Activated naive CD8-positive, alpha-beta T cell treated with anti-CD3 and anti-CD28 coated beads, Interleukin-2, amount 10 ng/mL, durations not matched to agents 7 days and 5 days (primary cell): ENCODE measurements at regions not wholly inside any gene's neighbourhood (a gene's known extent, or its start where the extent isn't known, plus 50 kb on each side); places are given as distances from the start of the nearest gene placed in this dataset.
"Not testable (repeated sequence)": the region's sequence is repeated elsewhere in the genome, so short reads cannot be mapped to it uniquely, and the experiment has no call there.

ENCODE experiments used
- ATAC-seq: fragments of 150-1000 bp; cut with Tn5 transposase; one replicate; pipeline ENCODE4 v1.10.0; 2021; ENCODE audit warnings: low read depth, moderate library complexity
- POLR2A ChIA-PET: fragments of 350-600 bp; sonication (Branson Sonifier 250); formaldehyde crosslinking; loops from one replicate; lab custom pipeline; 2021; ENCODE audit warnings: antibody characterized with exemption; lab: Charles Lee
- DNase-seq: peaks from one replicate; pipeline ENCODE4 v3.0.0; 2021
- H3K27ac Mint-ChIP-seq: one replicate; pipeline ENCODE4 v1.8.0; 2022; ENCODE audit warnings: mild to moderate bottlenecking, mixed read lengths
- H3K27me3 Mint-ChIP-seq: one replicate; pipeline ENCODE4 v1.8.0; 2022; ENCODE audit warnings: mild to moderate bottlenecking, moderate library complexity, mixed read lengths
- H3K36me3 Mint-ChIP-seq: one replicate; pipeline ENCODE4 v1.8.0; 2021; ENCODE audit warnings: mild to moderate bottlenecking, mixed read lengths
- H3K4me1 Mint-ChIP-seq: one replicate; pipeline ENCODE4 v1.8.0; 2021; ENCODE audit warnings: mixed read lengths
- H3K4me3 Mint-ChIP-seq: one replicate; pipeline ENCODE4 v1.8.0; 2022; ENCODE audit warnings: mild to moderate bottlenecking, moderate library complexity, mixed read lengths
- H3K9me3 Mint-ChIP-seq: one replicate; pipeline ENCODE4 v1.8.0; 2021; ENCODE audit warnings: mixed read lengths

DNA sequence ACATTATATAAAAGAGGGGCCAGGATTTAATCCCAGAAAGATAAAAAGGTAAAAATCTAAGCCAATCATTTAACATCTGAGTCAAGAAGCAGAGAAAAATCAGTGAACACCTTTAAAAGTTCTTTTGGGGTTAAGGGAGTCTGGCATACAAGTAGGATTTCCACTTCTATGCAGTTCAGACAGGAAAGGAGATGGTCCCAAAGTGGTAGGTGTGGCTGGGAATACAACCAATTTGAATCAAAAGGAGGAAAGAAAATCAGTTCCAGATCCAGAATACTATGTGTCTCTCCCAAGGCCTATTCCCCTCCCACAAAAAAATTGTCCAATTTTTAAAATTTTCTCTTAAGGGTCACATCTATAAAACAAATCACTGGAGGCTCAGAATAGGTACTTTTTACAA, 167.4 kb downstream of the PHLDA1 start:
- POLR2A ChIA-PET: no interaction called here
- Mint-ChIP-seq H3K36me3 (peaks cover 3% of the 10 kb centered on the region), H3K4me3 (no peak overlapping the region), H3K4me1 (peaks cover 5% of the 10 kb centered on the region), H3K9me3 (peaks cover 6% of the 10 kb centered on the region), H3K27ac (no peak overlapping the region), H3K27me3 (peaks cover 3% of the 10 kb centered on the region)
- ATAC-seq: no peak
- DNase-seq: no peak

- Mint-ChIP-seq H3K4me3 (no peak overlapping the region), H3K9me3 (peaks cover 6% of the 10 kb centered on the region), H3K27me3 (peaks cover 3% of the 10 kb centered on the region), H3K27ac (no peak overlapping the region), H3K36me3 (peaks cover 3% of the 10 kb centered on the region), H3K4me1 (peaks cover 5% of the 10 kb centered on the region)
- DNase-seq (no peak), ATAC-seq (no peak)
- POLR2A ChIA-PET: no interaction called here
These were observed 168.0 kb downstream of the PHLDA1 start for GRCh38 chr12:75863533-75863932.

GRCh38 chr12:75862692-75863471, 168.7 kb downstream of the PHLDA1 start:
- Mint-ChIP-seq H3K36me3 (peaks cover 3% of the 10 kb centered on the region), H3K9me3 (peaks cover 6% of the 10 kb centered on the region), H3K27ac (no peak overlapping the region), H3K4me1 (peaks cover 5% of the 10 kb centered on the region), H3K4me3 (no peak overlapping the region), H3K27me3 (peaks cover 3% of the 10 kb centered on the region)
- POLR2A ChIA-PET: no interaction called here
- ATAC-seq (no peak), DNase-seq (no peak)

GRCh38 chr12:75859868-75860267, 171.7 kb downstream of the PHLDA1 start:
- Mint-ChIP-seq H3K27me3 (peaks cover 11% of the 10 kb centered on the region), H3K4me3 (no peak overlapping the region), H3K27ac (no peak overlapping the region), H3K9me3 (no peaks in the 10 kb centered on the region), H3K36me3 (no peaks in the 10 kb centered on the region), H3K4me1 (no peaks in the 10 kb centered on the region)
- DNase-seq: no peak
- no peak for ATAC-seq
- POLR2A ChIA-PET: no interaction called here

- Mint-ChIP-seq H3K27me3 (peaks cover 27% of the 10 kb centered on the region), H3K36me3 (no peaks in the 10 kb centered on the region), H3K4me3 (no peak overlapping the region), H3K4me1 (no peaks in the 10 kb centered on the region), H3K27ac (no peak overlapping the region), H3K9me3 (no peaks in the 10 kb centered on the region)
- no peak for DNase-seq
- POLR2A ChIA-PET: no interaction called here
- ATAC-seq: no peak
These were observed 175.3 kb downstream of the PHLDA1 start for GRCh38 chr12:75856235-75856634.

GRCh38 chr12:75855360-75855759, 176.2 kb downstream of the PHLDA1 start:
- H3K4me3 Mint-ChIP-seq: no peak overlapping the region
- no peaks in the 10 kb centered on the region for H3K9me3 Mint-ChIP-seq
- ATAC-seq: no peak
- no peak overlapping the region for H3K27ac Mint-ChIP-seq
- no peak for DNase-seq
- H3K4me1 Mint-ChIP-seq: peaks cover under 1% of the 10 kb centered on the region
- H3K36me3 Mint-ChIP-seq: no peaks in the 10 kb centered on the region
- peaks cover 34% of the 10 kb centered on the region for H3K27me3 Mint-ChIP-seq
- POLR2A ChIA-PET: no interaction called here

- ATAC-seq (no peak), DNase-seq (no peak)
- Mint-ChIP-seq H3K9me3 (peaks cover under 1% of the 10 kb centered on the region), H3K36me3 (no peaks in the 10 kb centered on the region), H3K4me1 (peaks cover 2% of the 10 kb centered on the region), H3K4me3 (no peak overlapping the region), H3K27ac (no peak overlapping the region), H3K27me3 (peaks cover 34% of the 10 kb centered on the region)
- POLR2A ChIA-PET: no interaction called here
These were observed 176.8 kb downstream of the PHLDA1 start for GRCh38 chr12:75854681-75855309.

- not testable (repeated sequence) for H3K4me3 Mint-ChIP-seq, H3K27ac Mint-ChIP-seq, H3K4me1 Mint-ChIP-seq, DNase-seq, H3K9me3 Mint-ChIP-seq, H3K36me3 Mint-ChIP-seq, ATAC-seq
- POLR2A ChIA-PET: interaction anchor here (0.5 kb wide), 1 partner anchor 100 kb away, joined by 3 read pairs; no protein-coding TSS in a partner anchor
- H3K27me3 Mint-ChIP-seq: peaks cover 34% of the 10 kb centered on the region
These were observed 177.4 kb downstream of the PHLDA1 start for GRCh38 chr12:75854137-75854536.

GRCh38 chr12:75853626-75854025, 177.9 kb downstream of the PHLDA1 start:
- no peaks in the 10 kb centered on the region for H3K36me3 Mint-ChIP-seq
- POLR2A ChIA-PET: interaction anchor here (0.5 kb wide), 1 partner anchor 99 kb away, joined by 3 read pairs; no protein-coding TSS in a partner anchor
- H3K4me3 Mint-ChIP-seq: no peak overlapping the region
- peaks cover 3% of the 10 kb centered on the region for H3K4me1 Mint-ChIP-seq
- H3K27ac Mint-ChIP-seq: no peak overlapping the region
- ATAC-seq (no peak), DNase-seq (no peak)
- peaks cover 2% of the 10 kb centered on the region for H3K9me3 Mint-ChIP-seq
- peaks cover 34% of the 10 kb centered on the region for H3K27me3 Mint-ChIP-seq

- Mint-ChIP-seq H3K27me3 (peaks cover 34% of the 10 kb centered on the region), H3K9me3 (peaks cover 2% of the 10 kb centered on the region), H3K4me1 (peaks cover 3% of the 10 kb centered on the region), H3K36me3 (no peaks in the 10 kb centered on the region), H3K4me3 (no peak overlapping the region), H3K27ac (no peak overlapping the region)
- DNase-seq (no peak), ATAC-seq (no peak)
- POLR2A ChIA-PET: no interaction called here
These were observed 178.6 kb downstream of the PHLDA1 start for GRCh38 chr12:75852956-75853355.

GRCh38 chr12:75852143-75852542, 179.4 kb downstream of the PHLDA1 start:
- POLR2A ChIA-PET: interaction anchor here (0.6 kb wide), 1 partner anchor 116 kb away, joined by 3 read pairs; no protein-coding TSS in a partner anchor
- no peak overlapping the region for H3K4me3 Mint-ChIP-seq
- H3K27me3 Mint-ChIP-seq: peaks cover 34% of the 10 kb centered on the region
- no peak for DNase-seq
- H3K4me1 Mint-ChIP-seq: peaks cover 3% of the 10 kb centered on the region
- no peaks in the 10 kb centered on the region for H3K36me3 Mint-ChIP-seq
- H3K9me3 Mint-ChIP-seq: peaks cover 2% of the 10 kb centered on the region
- ATAC-seq: no peak
- H3K27ac Mint-ChIP-seq: no peak overlapping the region

DNA sequence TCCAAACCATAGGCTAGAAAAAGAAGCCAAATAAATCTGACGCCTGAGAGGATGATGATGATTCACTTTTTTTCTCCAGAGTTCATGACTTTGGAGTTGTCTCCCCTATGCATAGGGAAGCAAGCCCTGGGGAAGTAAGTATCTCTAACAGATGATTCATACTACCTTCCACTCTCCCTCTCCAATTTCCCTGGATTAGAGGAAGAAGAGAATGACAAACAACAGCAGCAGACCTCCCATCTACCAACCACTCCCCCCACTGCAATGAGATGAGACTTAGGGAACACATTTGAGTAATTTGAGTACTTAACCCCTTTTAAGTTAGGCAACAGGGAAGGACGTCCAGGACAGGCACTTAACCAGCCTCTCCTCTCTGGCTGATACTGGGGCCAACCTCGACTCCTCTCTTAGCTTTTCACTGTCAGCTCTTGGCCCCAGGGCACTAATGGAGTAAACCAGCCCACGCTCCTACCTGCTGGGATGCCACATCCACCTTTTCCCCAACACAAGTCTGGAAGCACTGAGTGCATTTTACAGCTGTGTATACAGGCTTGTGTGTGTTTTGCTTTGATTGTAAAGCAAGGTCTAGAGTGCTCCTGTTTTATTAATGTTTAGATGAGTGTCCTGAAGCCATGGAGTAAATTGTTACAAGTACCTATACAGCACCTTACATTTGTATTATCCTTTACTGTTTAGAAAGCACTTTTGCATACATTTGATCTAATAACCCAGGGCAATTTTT, 180.7 kb downstream of the PHLDA1 start:
- peaks cover 32% of the 10 kb centered on the region for H3K27me3 Mint-ChIP-seq
- peaks cover 3% of the 10 kb centered on the region for H3K4me1 Mint-ChIP-seq
- ATAC-seq (no peak), DNase-seq (no peak)
- no peak overlapping the region for H3K4me3 Mint-ChIP-seq
- POLR2A ChIA-PET: no interaction called here
- peaks cover 1% of the 10 kb centered on the region for H3K36me3 Mint-ChIP-seq
- no peak overlapping the region for H3K27ac Mint-ChIP-seq
- peaks cover 6% of the 10 kb centered on the region for H3K9me3 Mint-ChIP-seq

GRCh38 chr12:75848961-75849360, 182.6 kb downstream of the PHLDA1 start:
- Mint-ChIP-seq H3K36me3 (peaks cover 1% of the 10 kb centered on the region), H3K4me1 (peaks cover 3% of the 10 kb centered on the region), H3K9me3 (peaks cover 6% of the 10 kb centered on the region), H3K27me3 (peaks cover 32% of the 10 kb centered on the region), H3K27ac (no peak overlapping the region), H3K4me3 (no peak overlapping the region)
- no peak for DNase-seq
- ATAC-seq: no peak
- POLR2A ChIA-PET: no interaction called here
